ENCODE measurements at regions not wholly inside any gene's neighbourhood (a gene's known extent, or its start where the extent isn't known, plus 50 kb on each side); places are given as distances from the start of the nearest gene placed in this dataset.

DNA sequence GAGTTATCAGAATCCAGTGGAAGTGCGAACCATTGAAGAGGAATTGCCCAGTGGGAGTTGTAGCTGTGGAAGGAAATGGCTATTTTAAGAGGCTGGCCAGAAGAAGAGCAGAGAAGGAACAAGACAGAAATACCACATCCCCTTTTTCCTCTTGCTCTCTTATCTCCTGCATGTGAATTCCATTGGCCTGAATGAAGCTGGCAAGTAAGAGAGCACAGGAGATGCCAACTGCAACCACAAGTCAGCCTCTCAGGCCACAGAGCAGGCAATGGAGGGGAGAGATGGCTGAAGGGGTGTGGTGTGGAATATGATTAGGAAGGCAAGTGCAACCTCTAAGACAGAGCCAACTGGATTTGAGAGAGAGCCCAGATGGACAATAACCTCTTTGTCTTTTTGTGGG, 362.7 kb upstream of the IMPG1 start:
- TF ChIP-seq SP1 (IDR thresholded peaks at IDR 0.05) (no peak), RAD21 (IDR thresholded peaks at IDR 0.05) (no peak), JUND (IDR thresholded peaks at IDR 0.05) (no peak), GABPA (IDR thresholded peaks at IDR 0.05 in 1 of 2, conservative IDR thresholded peaks at IDR 0.05 in 1 of 2) (no peak), FOXA1 (IDR thresholded peaks at IDR 0.05) (no peak), YY1 (IDR thresholded peaks at IDR 0.05) (no peak), TAF1 (conservative IDR thresholded peaks at IDR 0.05) (no peak), HNF4G (IDR thresholded peaks at IDR 0.05) (no peak), FOXA2 (IDR thresholded peaks at IDR 0.05) (no peak)
- TF ChIP-seq, protein P1, sequence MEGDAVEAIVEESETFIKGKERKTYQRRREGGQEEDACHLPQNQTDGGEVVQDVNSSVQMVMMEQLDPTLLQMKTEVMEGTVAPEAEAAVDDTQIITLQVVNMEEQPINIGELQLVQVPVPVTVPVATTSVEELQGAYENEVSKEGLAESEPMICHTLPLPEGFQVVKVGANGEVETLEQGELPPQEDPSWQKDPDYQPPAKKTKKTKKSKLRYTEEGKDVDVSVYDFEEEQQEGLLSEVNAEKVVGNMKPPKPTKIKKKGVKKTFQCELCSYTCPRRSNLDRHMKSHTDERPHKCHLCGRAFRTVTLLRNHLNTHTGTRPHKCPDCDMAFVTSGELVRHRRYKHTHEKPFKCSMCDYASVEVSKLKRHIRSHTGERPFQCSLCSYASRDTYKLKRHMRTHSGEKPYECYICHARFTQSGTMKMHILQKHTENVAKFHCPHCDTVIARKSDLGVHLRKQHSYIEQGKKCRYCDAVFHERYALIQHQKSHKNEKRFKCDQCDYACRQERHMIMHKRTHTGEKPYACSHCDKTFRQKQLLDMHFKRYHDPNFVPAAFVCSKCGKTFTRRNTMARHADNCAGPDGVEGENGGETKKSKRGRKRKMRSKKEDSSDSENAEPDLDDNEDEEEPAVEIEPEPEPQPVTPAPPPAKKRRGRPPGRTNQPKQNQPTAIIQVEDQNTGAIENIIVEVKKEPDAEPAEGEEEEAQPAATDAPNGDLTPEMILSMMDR (IDR thresholded peaks at IDR 0.05; ENCODE audit: low read depth, low read length, missing input control): no peak
- TF ChIP-seq, protein P2, sequence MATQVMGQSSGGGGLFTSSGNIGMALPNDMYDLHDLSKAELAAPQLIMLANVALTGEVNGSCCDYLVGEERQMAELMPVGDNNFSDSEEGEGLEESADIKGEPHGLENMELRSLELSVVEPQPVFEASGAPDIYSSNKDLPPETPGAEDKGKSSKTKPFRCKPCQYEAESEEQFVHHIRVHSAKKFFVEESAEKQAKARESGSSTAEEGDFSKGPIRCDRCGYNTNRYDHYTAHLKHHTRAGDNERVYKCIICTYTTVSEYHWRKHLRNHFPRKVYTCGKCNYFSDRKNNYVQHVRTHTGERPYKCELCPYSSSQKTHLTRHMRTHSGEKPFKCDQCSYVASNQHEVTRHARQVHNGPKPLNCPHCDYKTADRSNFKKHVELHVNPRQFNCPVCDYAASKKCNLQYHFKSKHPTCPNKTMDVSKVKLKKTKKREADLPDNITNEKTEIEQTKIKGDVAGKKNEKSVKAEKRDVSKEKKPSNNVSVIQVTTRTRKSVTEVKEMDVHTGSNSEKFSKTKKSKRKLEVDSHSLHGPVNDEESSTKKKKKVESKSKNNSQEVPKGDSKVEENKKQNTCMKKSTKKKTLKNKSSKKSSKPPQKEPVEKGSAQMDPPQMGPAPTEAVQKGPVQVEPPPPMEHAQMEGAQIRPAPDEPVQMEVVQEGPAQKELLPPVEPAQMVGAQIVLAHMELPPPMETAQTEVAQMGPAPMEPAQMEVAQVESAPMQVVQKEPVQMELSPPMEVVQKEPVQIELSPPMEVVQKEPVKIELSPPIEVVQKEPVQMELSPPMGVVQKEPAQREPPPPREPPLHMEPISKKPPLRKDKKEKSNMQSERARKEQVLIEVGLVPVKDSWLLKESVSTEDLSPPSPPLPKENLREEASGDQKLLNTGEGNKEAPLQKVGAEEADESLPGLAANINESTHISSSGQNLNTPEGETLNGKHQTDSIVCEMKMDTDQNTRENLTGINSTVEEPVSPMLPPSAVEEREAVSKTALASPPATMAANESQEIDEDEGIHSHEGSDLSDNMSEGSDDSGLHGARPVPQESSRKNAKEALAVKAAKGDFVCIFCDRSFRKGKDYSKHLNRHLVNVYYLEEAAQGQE (IDR thresholded peaks at IDR 0.05): no peak
- TF ChIP-seq, protein P3, sequence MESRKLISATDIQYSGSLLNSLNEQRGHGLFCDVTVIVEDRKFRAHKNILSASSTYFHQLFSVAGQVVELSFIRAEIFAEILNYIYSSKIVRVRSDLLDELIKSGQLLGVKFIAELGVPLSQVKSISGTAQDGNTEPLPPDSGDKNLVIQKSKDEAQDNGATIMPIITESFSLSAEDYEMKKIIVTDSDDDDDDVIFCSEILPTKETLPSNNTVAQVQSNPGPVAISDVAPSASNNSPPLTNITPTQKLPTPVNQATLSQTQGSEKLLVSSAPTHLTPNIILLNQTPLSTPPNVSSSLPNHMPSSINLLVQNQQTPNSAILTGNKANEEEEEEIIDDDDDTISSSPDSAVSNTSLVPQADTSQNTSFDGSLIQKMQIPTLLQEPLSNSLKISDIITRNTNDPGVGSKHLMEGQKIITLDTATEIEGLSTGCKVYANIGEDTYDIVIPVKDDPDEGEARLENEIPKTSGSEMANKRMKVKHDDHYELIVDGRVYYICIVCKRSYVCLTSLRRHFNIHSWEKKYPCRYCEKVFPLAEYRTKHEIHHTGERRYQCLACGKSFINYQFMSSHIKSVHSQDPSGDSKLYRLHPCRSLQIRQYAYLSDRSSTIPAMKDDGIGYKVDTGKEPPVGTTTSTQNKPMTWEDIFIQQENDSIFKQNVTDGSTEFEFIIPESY (IDR thresholded peaks at IDR 0.05): no peak
- TF ChIP-seq, protein P4, sequence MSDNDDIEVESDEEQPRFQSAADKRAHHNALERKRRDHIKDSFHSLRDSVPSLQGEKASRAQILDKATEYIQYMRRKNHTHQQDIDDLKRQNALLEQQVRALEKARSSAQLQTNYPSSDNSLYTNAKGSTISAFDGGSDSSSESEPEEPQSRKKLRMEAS (IDR thresholded peaks at IDR 0.05): no peak

Data from liver (tissue), 3 donors.